H1 (cell line): ENCODE measurements at regions not wholly inside any gene's neighbourhood (a gene's known extent, or its start where the extent isn't known, plus 50 kb on each side); places are given as distances from the start of the nearest gene placed in this dataset.
"Not testable (repeated sequence)": the region's sequence is repeated elsewhere in the genome, so short reads cannot be mapped to it uniquely, and the experiment has no call there.

Experiments
- CTCF ChIA-PET: fragments of 300-600 bp; sonication (Branson Sonifier 250); formaldehyde crosslinking; loops from one replicate; lab custom pipeline; 2021; ENCODE audit not compliant: partially characterized antibody; lab: Charles Lee
- POLR2A ChIA-PET: fragments of 300-600 bp; sonication (Branson Sonifier 250); formaldehyde crosslinking; loops from one replicate; lab custom pipeline; 2021; ENCODE audit warnings: inconsistent platforms; ENCODE audit not compliant: partially characterized antibody; lab: Charles Lee
- DNase-seq, 2 experiments: peaks; one replicate each; pipeline versions ENCODE4 v3.0.0 to v3.0.0-alpha.2; 2010 to 2022; ENCODE audit warnings: low spot score in 2 of 2, low read depth in 1 of 2, mixed read lengths in 1 of 2
- FAIRE-seq: peaks from 2 replicates; lab custom pipeline; 2011; peaks lifted over from hg19 to GRCh38; lab: Jason Lieb, UNC
- H2AFZ ChIP-seq: 2 replicates; pipeline ENCODE4 v1.8.1; 2012; ENCODE audit warnings: low read length, inconsistent platforms
- H2AK5ac ChIP-seq: 2 replicates; pipeline ENCODE4 v1.6.1; 2013; ENCODE audit warnings: low read depth, low read length
- H2BK120ac ChIP-seq: replicated peaks from 2 replicates; pipeline ENCODE3; 2013; ENCODE audit warnings: low read depth, low read length, inconsistent platforms
- H2BK12ac ChIP-seq: 2 replicates; pipeline ENCODE4 v1.6.1; 2013; ENCODE audit warnings: low read depth, low read length
- H2BK15ac ChIP-seq: 2 replicates; pipeline ENCODE4 v1.6.1; 2013; ENCODE audit warnings: low read length
- H2BK20ac ChIP-seq: 2 replicates; pipeline ENCODE4 v1.6.1; 2013; ENCODE audit warnings: low read length
- H2BK5ac ChIP-seq: 2 replicates; pipeline ENCODE4 v1.6.1; 2013; ENCODE audit warnings: low read depth, low read length
- H3K14ac ChIP-seq: 2 replicates; pipeline ENCODE4 v1.6.1; 2013; ENCODE audit warnings: inconsistent platforms; ENCODE audit not compliant: insufficient read length
- H3K18ac ChIP-seq: 2 replicates; pipeline ENCODE4 v1.6.1; 2013; ENCODE audit warnings: low read length; ENCODE audit errors: extremely low read depth
- H3K23ac ChIP-seq: 2 replicates; pipeline ENCODE4 v1.6.1; 2013; ENCODE audit warnings: inconsistent platforms; ENCODE audit not compliant: insufficient read length
- H3K23me2 ChIP-seq: 2 replicates; pipeline ENCODE4 v1.6.1; 2013; ENCODE audit warnings: low read depth, low read length
- H3K27ac ChIP-seq: 2 replicates; pipeline ENCODE4 v1.6.1; 2011; ENCODE audit warnings: low read depth, low read length, inconsistent platforms
- H3K27me3 ChIP-seq, 4 experiments: replicated peaks in 1 of 4; 1 replicate in 1 of 4; 2 replicates in 3 of 4; pipeline versions ENCODE4 v1.6.1 to v1.8.1; 2011 to 2013; ENCODE audit warnings: low read length in 3 of 4, mild to moderate bottlenecking in 3 of 4, inconsistent platforms in 2 of 4, mixed read lengths in 2 of 4, moderate library complexity in 1 of 4; ENCODE audit not compliant: control insufficient read depth in 3 of 4, insufficient read depth in 3 of 4; ENCODE audit errors: extremely low read depth in 1 of 4
- H3K36me3 ChIP-seq, 4 experiments: 2 replicates each; pipeline versions ENCODE4 v1.6.1 to v1.8.1; 2011 to 2013; ENCODE audit warnings: mild to moderate bottlenecking in 4 of 4, low read length in 3 of 4, moderate library complexity in 2 of 4, control low read depth in 1 of 4, inconsistent platforms in 1 of 4; ENCODE audit not compliant: insufficient read depth in 4 of 4, control insufficient read depth in 2 of 4
- H3K4ac ChIP-seq: replicated peaks from 2 replicates; pipeline ENCODE3; 2013; ENCODE audit warnings: low read length, low read depth, mixed read lengths, inconsistent platforms; ENCODE audit not compliant: insufficient read length
- H3K4me1 ChIP-seq, 4 experiments: replicated peaks in 1 of 4; 1 replicate in 1 of 4; 2 replicates in 3 of 4; pipeline versions ENCODE4 v1.6.1 to v1.8.1; 2011 to 2013; ENCODE audit warnings: low read length in 3 of 4, inconsistent platforms in 2 of 4, mixed read lengths in 1 of 4; ENCODE audit not compliant: insufficient read depth in 4 of 4, control insufficient read depth in 3 of 4
- H3K4me2 ChIP-seq, 2 experiments: 2 replicates each; pipeline versions ENCODE4 v1.6.1 to v1.8.1; 2011 to 2013; ENCODE audit warnings: low read depth in 2 of 2, low read length in 2 of 2, control low read depth in 1 of 2, inconsistent platforms in 1 of 2, mild to moderate bottlenecking in 1 of 2; ENCODE audit not compliant: insufficient read depth in 1 of 2
- H3K4me3 ChIP-seq, 4 experiments: fragments of 200-600, 300-600 bp in 1 of 4; sonication (generic), shearing (Covaris generic), sonication (Bioruptor Twin) in 1 of 4; 2 replicates each; pipeline versions ENCODE4 v1.5.1 to v1.8.1; 2011 to 2016; ENCODE audit warnings: low read length in 4 of 4, low read depth in 3 of 4, control low read depth in 2 of 4, inconsistent platforms in 2 of 4, mild to moderate bottlenecking in 2 of 4, mixed read lengths in 1 of 4, moderate library complexity in 1 of 4; ENCODE audit not compliant: insufficient read depth in 2 of 4; ENCODE audit errors: extremely low read depth in 1 of 4
- H3K56ac ChIP-seq: replicated peaks from 2 replicates; pipeline ENCODE3; 2013; ENCODE audit warnings: low read depth, mild to moderate bottlenecking, mixed read lengths, low read length, inconsistent platforms; ENCODE audit not compliant: insufficient read length
- H3K79me1 ChIP-seq: 2 replicates; pipeline ENCODE4 v1.6.1; 2013; ENCODE audit warnings: low read depth, low read length, control low read depth
- H3K79me2 ChIP-seq, 2 experiments: 2 replicates each; pipeline versions ENCODE4 v1.6.1 to v1.8.1; 2012 to 2013; ENCODE audit warnings: low read length in 2 of 2, mild to moderate bottlenecking in 2 of 2, inconsistent platforms in 1 of 2; ENCODE audit not compliant: insufficient read depth in 2 of 2, control insufficient read depth in 1 of 2
- H3K9ac ChIP-seq, 4 experiments: replicated peaks in 1 of 4; 1 replicate in 1 of 4; 2 replicates in 3 of 4; pipeline versions ENCODE4 v1.6.1 to v1.8.1; 2011 to 2013; ENCODE audit warnings: low read depth in 3 of 4, low read length in 3 of 4, control low read depth in 2 of 4, mild to moderate bottlenecking in 2 of 4, moderate library complexity in 2 of 4, inconsistent platforms in 1 of 4; ENCODE audit errors: extremely low read depth in 1 of 4
- H3K9me3 ChIP-seq, 2 experiments: 2 replicates each; pipeline versions ENCODE4 v1.6.1 to v1.8.1; 2012 to 2013; ENCODE audit warnings: mild to moderate bottlenecking in 2 of 2, moderate library complexity in 2 of 2, control low read depth in 1 of 2, inconsistent platforms in 1 of 2, low read depth in 1 of 2, low read length in 1 of 2, mixed read lengths in 1 of 2; ENCODE audit not compliant: insufficient read depth in 2 of 2
- H4K20me1 ChIP-seq, 2 experiments: replicated peaks in 1 of 2; 2 replicates each; pipeline versions ENCODE3 to v1.8.1; 2011 to 2013; ENCODE audit warnings: inconsistent platforms in 2 of 2, low read length in 2 of 2, mild to moderate bottlenecking in 1 of 2; ENCODE audit not compliant: insufficient read depth in 2 of 2, control insufficient read depth in 1 of 2
- H4K5ac ChIP-seq: 2 replicates; pipeline ENCODE4 v1.6.1; 2013; ENCODE audit warnings: low read length, low read depth, mixed read lengths, inconsistent platforms; ENCODE audit not compliant: insufficient read length
- H4K8ac ChIP-seq: 2 replicates; pipeline ENCODE4 v1.8.0; 2013; ENCODE audit warnings: mild to moderate bottlenecking, moderate library complexity, low read length, inconsistent platforms; ENCODE audit not compliant: insufficient read depth; ENCODE audit errors: extremely low read depth
- H4K91ac ChIP-seq: replicated peaks from 2 replicates; pipeline ENCODE3; 2013; ENCODE audit warnings: low read length, mixed read lengths, inconsistent platforms; ENCODE audit not compliant: insufficient read length

DNA sequence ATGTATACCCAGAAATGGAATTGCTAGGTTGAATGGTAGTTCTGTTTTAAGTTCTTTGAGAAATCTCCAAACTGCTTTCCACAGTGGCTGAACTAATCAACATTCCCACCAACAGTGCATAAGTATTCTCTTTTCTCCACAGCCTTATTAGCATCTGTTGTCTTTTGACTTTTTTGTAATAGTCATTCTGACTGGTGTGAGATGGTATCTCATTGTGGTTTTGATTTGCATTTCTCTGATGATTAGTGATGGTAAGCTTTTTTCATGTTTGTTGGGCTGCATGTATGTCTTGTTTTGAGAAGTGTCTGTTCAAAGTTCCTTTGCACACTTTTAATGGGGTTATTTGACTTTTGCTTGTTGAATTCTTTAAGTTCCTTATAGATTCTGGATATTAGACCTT is 52.4 kb upstream of the EHHADH start:
- H3K23ac ChIP-seq, H3K79me1 ChIP-seq, H3K36me3 ChIP-seq, H3K9ac ChIP-seq, H4K20me1 ChIP-seq, H2AK5ac ChIP-seq, H2BK12ac ChIP-seq, H3K27me3 ChIP-seq, H2AFZ ChIP-seq, H3K56ac ChIP-seq, H3K18ac ChIP-seq, H3K4me1 ChIP-seq, H3K4ac ChIP-seq, H2BK120ac ChIP-seq, H3K4me3 ChIP-seq, H3K27ac ChIP-seq, H2BK15ac ChIP-seq, H4K91ac ChIP-seq, H4K8ac ChIP-seq, H3K14ac ChIP-seq, H3K23me2 ChIP-seq, H3K79me2 ChIP-seq, H3K4me2 ChIP-seq, POLR2A ChIA-PET, H2BK20ac ChIP-seq, DNase-seq, H4K5ac ChIP-seq, H2BK5ac ChIP-seq, FAIRE-seq: not testable (repeated sequence)
- H3K9me3 ChIP-seq, result peaks cover 7 to 13% of the 10 kb centered on the region in 2 experiments; a peak in 3 of 4 replicates
- CTCF ChIA-PET, result interaction anchor here (1.4 to 1.6 kb wide), 2 partner anchors 9 to 224 kb away, joined by 3 read pairs; no protein-coding TSS in a partner anchor
